ENCODE measurements at regions not wholly inside any gene's neighbourhood (a gene's known extent, or its start where the extent isn't known, plus 50 kb on each side); places are given as distances from the start of the nearest gene placed in this dataset.

- TF ChIP-seq USF2 (IDR thresholded peaks at IDR 0.05; ENCODE audit: low read length) (no peak), KDM5A (IDR thresholded peaks at IDR 0.05; ENCODE audit: low read length) (no peak), SP4 (IDR thresholded peaks at IDR 0.05; ENCODE audit: low read length) (no peak), CEBPB (IDR thresholded peaks at IDR 0.05; ENCODE audit: low read depth, low read length) (no peak), CBX8 (IDR thresholded peaks at IDR 0.05; ENCODE audit: borderline replicate concordance, low read depth, low read length) (no peak), KDM1A (IDR thresholded peaks at IDR 0.05; ENCODE audit: borderline replicate concordance, low read length) (no peak), RFX5 (IDR thresholded peaks at IDR 0.05; ENCODE audit: borderline replicate concordance, low read depth, low read length) (no peak), SP1 (IDR thresholded peaks at IDR 0.05; ENCODE audit: low read depth, low read length) (no peak)
Observed at GRCh38 chr12:83985084-83985483, 927.5 kb downstream of the SLC6A15 start (continued).

All from H1 (cell line).